GM23248 (cell line): ENCODE measurements at regions not wholly inside any gene's neighbourhood (a gene's known extent, or its start where the extent isn't known, plus 50 kb on each side); places are given as distances from the start of the nearest gene placed in this dataset.
A peak's percentile ranks its signal among the peaks of the same experiment; 100 is the strongest.

Source experiments
- DNase-seq: peaks from one replicate; pipeline ENCODE4 v3.0.0-alpha.2; 2015
- H2AFZ ChIP-seq: fragments of 200-600 bp; sonication (generic); 2 replicates; pipeline ENCODE4 v1.6.1; 2016; ENCODE audit warnings: antibody characterized with exemption
- H3F3A ChIP-seq: fragments of 200-600 bp; sonication (generic); 2 replicates; pipeline ENCODE4 v1.6.1; 2016; ENCODE audit warnings: mild to moderate bottlenecking, antibody characterized with exemption, mixed run types; ENCODE audit not compliant: insufficient read depth
- H3K27ac ChIP-seq: fragments of 200-600 bp; sonication (generic); 2 replicates; pipeline ENCODE4 v1.5.1; 2016; ENCODE audit warnings: mild to moderate bottlenecking
- H3K27me3 ChIP-seq: fragments of 200-600 bp; sonication (generic); replicated peaks from 2 replicates; pipeline ENCODE4 v1.6.1; 2016; ENCODE audit warnings: mild to moderate bottlenecking; ENCODE audit not compliant: insufficient read depth
- H3K36me3 ChIP-seq: fragments of 200-600 bp; sonication (generic); 2 replicates; pipeline ENCODE4 v1.6.1; 2016; ENCODE audit warnings: low read depth, mild to moderate bottlenecking
- H3K4me1 ChIP-seq: fragments of 200-600 bp; sonication (generic); 2 replicates; pipeline ENCODE4 v1.6.1; 2016; ENCODE audit warnings: mild to moderate bottlenecking; ENCODE audit not compliant: insufficient read depth
- H3K4me2 ChIP-seq: fragments of 200-600 bp; sonication (generic); one replicate; pipeline ENCODE4 v1.6.1; 2016; ENCODE audit warnings: mild to moderate bottlenecking; ENCODE audit not compliant: unreplicated experiment
- H3K4me3 ChIP-seq: fragments of 200-600 bp; sonication (generic); 2 replicates; pipeline ENCODE4 v1.5.1; 2016; ENCODE audit warnings: mild to moderate bottlenecking
- H3K79me2 ChIP-seq: fragments of 200-600 bp; sonication (generic); 2 replicates; pipeline ENCODE4 v1.6.1; 2016; ENCODE audit warnings: mild to moderate bottlenecking; ENCODE audit not compliant: insufficient read depth
- H3K9ac ChIP-seq: fragments of 200-600 bp; sonication (generic); 2 replicates; pipeline ENCODE4 v1.6.1; 2016; ENCODE audit warnings: mild to moderate bottlenecking
- H3K9me2 ChIP-seq: fragments of 200-600 bp; sonication (generic); 2 replicates; pipeline ENCODE4 v1.6.1; 2016; ENCODE audit warnings: mixed run types, mild to moderate bottlenecking, moderate library complexity; ENCODE audit not compliant: insufficient read depth
- H3K9me3 ChIP-seq: fragments of 200-600 bp; sonication (generic); one replicate; pipeline ENCODE4 v1.6.1; 2017; ENCODE audit warnings: low read depth
- H4K20me1 ChIP-seq: fragments of 200-600 bp; sonication (generic); 2 replicates; pipeline ENCODE4 v1.6.0; 2016; ENCODE audit not compliant: insufficient read depth
- EZH2 ChIP-seq: fragments of 200-600 bp; sonication (generic); IDR thresholded peaks from 2 replicates; pipeline ENCODE4 v1.6.1; 2018; ENCODE audit warnings: antibody characterized with exemption, mild to moderate bottlenecking; ENCODE audit not compliant: insufficient read depth, poor library complexity, severe bottlenecking
- EZH2phosphoT487 ChIP-seq: fragments of 200-600 bp; sonication (generic); IDR thresholded peaks from 2 replicates; pipeline ENCODE4 v1.6.1; 2018; ENCODE audit warnings: antibody characterized with exemption, moderate library complexity, mild to moderate bottlenecking, low read depth; ENCODE audit not compliant: insufficient read depth
- WGBS, 2 experiments: methylation state at CpG; one replicate each; pipeline ENCODE4 v1.1.6; 2015 to 2017; ENCODE audit warnings: low lambda C conversion rate in 2 of 2, low coverage in 1 of 2; ENCODE audit errors: missing lambda C conversion rate in 2 of 2; 5-methylcytosine and 5-hydroxymethylcytosine counted together
- in situ Hi-C: fragments of 300-500 bp; cut with MboI; formaldehyde crosslinking; loops from 2 replicates; pipeline ENCODE4 v1.15.0; 2020

DNA sequence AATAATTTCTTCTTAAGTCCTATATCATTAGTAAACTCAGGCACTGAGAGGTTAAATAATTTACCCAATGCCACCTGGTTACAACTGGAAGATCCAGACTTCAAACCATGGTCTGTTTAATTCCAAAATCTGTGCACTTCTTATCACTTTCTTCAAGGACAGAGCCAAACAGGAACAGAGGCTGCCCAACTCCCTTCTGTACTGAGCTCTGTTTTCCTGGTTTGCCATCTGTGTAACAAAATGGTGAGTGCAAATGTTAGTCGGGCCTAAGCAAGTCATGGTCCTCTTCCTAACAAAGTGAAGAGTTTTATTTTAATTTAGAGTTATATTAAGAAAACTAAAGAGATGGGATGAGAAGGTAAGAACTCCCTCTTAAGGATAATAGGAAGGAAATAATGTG is 80.6 kb upstream of the CCL2 start:
- Histone ChIP-seq H3K79me2 (no peaks in the 10 kb centered on the region), H3K4me2 (no peak overlapping the region), H3K27me3 (0 out of 2 replicates have a peak, but pooled peaks cover 4% of the 10 kb centered on the region), H3K9me3 (no peaks in the 10 kb centered on the region), H4K20me1 (no peaks in the 10 kb centered on the region), H3K9me2 (no peaks in the 10 kb centered on the region), H3K36me3 (no peaks in the 10 kb centered on the region), H2AFZ (no peak overlapping the region), H3F3A (peaks cover 20% of the 10 kb centered on the region), H3K4me1 (peaks cover 25% of the 10 kb centered on the region), H3K9ac (no peak overlapping the region), H3K27ac (no peak overlapping the region), H3K4me3 (no peak overlapping the region)
- TF ChIP-seq EZH2 (no peak), EZH2phosphoT487 (no peak)
- DNase-seq = no peak
- in situ Hi-C loops = no loop called here
- 86 to 90% methylated on average over 1 of the region's 1 CpG for WGBS, 2 experiments

DNA sequence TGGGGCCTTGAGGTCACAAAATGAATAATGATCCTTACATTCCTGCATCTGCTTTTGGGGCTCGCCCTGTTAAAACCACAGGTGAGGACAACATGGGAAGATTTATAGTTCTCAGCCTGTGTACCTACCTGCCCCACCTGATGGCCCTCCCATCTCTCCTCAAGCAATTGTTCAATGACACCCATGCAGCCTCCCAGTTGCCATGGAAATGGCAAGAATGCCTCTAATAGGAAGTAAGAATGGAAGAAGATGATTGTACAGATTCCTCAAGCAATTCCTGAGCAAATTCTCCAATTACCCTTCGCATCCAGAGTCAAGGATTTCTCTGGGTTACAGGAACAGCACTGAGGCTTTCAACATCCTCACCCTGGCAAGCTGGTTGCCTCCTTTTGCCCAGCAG is 78.6 kb upstream of the CCL2 start:
- WGBS, 2 experiments = 94% methylated on average over 2 of the region's 2 CpGs
- Histone ChIP-seq H3K36me3 (no peaks in the 10 kb centered on the region), H3K79me2 (no peaks in the 10 kb centered on the region), H3K9me3 (no peaks in the 10 kb centered on the region), H3K9ac (no peak overlapping the region), H3F3A (peaks cover 20% of the 10 kb centered on the region), H3K4me2 (no peak overlapping the region), H3K27ac (no peak overlapping the region), H3K27me3 (0 out of 2 replicates have a peak, but pooled peaks cover 6% of the 10 kb centered on the region), H3K4me3 (no peak overlapping the region), H3K9me2 (no peaks in the 10 kb centered on the region), H3K4me1 (peaks cover 25% of the 10 kb centered on the region), H2AFZ (no peak overlapping the region), H4K20me1 (no peaks in the 10 kb centered on the region)
- TF ChIP-seq EZH2phosphoT487 = no peak
- TF ChIP-seq EZH2 = no peak
- in situ Hi-C loops = no loop called here
- DNase-seq = no peak

DNA sequence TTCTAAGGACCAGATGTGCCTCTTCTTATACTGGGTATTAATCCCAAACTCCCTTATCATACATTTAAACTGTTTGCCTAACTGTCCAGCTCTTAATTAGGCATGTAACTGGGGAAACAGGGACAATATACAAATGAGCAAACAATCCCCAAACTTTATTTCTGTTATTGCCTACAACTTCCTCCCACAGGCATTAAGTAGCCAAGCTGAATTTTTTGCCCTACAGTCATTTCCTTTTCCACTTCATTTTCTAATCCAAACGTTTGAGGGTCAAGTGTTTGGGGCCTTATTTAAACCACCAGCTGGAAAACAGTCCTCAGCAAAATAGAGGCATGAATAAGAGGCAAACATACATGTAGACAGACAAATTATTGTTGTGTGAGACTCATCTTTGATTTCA is 77.4 kb upstream of the CCL2 start:
- H3K36me3 ChIP-seq = no peaks in the 10 kb centered on the region
- peaks cover 23% of the 10 kb centered on the region for H3K4me1 ChIP-seq
- H2AFZ ChIP-seq = peak overlapping the region; percentile 54
- H3K9me3 ChIP-seq = no peaks in the 10 kb centered on the region
- no peak overlapping the region for H3K4me3 ChIP-seq
- peaks cover 16% of the 10 kb centered on the region; the same call in 1 of the 2 replicates for H3K27me3 ChIP-seq
- H3K9ac ChIP-seq = no peak overlapping the region
- H4K20me1 ChIP-seq = no peaks in the 10 kb centered on the region
- no peaks in the 10 kb centered on the region for H3K79me2 ChIP-seq
- H3K9me2 ChIP-seq = no peaks in the 10 kb centered on the region
- H3F3A ChIP-seq = peaks cover 20% of the 10 kb centered on the region
- peak overlapping the region; percentile 51 for H3K27ac ChIP-seq
- in situ Hi-C loops = no loop called here
- WGBS, 2 experiments = 0 to 4% methylated on average over 1 of the region's 1 CpG
- DNase-seq = peak; percentile 82
- H3K4me2 ChIP-seq = peak overlapping the region; percentile 68
- TF ChIP-seq EZH2phosphoT487 (peak; percentile 99), EZH2 (no peak)

DNA sequence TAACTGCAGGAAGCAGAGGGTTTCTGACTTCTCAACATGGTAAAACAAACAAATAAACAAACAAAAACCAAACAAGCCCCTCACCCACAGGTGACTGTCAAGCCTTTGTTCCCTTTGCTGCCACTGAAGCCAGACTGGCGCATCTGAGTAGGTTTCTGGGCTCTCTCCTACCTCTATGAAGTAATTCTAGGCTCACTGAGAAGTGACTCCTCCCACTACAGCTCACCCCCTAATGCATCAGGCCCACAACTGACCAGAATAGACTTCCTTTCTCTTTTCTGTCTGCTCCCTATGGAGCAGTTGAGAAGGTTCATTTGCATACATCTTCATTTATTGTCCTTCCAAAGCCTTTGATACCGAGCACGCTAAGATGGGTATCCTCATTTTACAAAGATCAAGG is 77.0 kb upstream of the CCL2 start:
- Histone ChIP-seq H3K27ac (peak overlapping the region; percentile 51), H3K9me3 (no peaks in the 10 kb centered on the region), H2AFZ (0 out of 2 replicates have a peak overlapping the region, but pooled peaks have one; percentile 3), H4K20me1 (no peaks in the 10 kb centered on the region), H3F3A (peaks cover 20% of the 10 kb centered on the region), H3K9ac (no peak overlapping the region), H3K9me2 (no peaks in the 10 kb centered on the region), H3K4me2 (peak overlapping the region; percentile 68), H3K4me3 (no peak overlapping the region), H3K79me2 (no peaks in the 10 kb centered on the region), H3K36me3 (no peaks in the 10 kb centered on the region), H3K27me3 (peaks cover 17% of the 10 kb centered on the region; the same call in 1 of the 2 replicates), H3K4me1 (peaks cover 19% of the 10 kb centered on the region)
- peak; percentile 34 for DNase-seq
- 69 to 79% methylated on average over 3 of the region's 3 CpGs for WGBS, 2 experiments
- in situ Hi-C loops = no loop called here
- TF ChIP-seq EZH2 (no peak), EZH2phosphoT487 (no peak)
